Mesendoderm (in vitro differentiated cells): ENCODE measurements at regions not wholly inside any gene's neighbourhood (a gene's known extent, or its start where the extent isn't known, plus 50 kb on each side); places are given as distances from the start of the nearest gene placed in this dataset.

Experiments used
- DNase-seq: peaks from one replicate; pipeline ENCODE4 v3.0.0; 2013
- H2AK5ac ChIP-seq: 2 replicates; pipeline ENCODE4 v1.6.1; 2013; ENCODE audit warnings: low read length, inconsistent platforms
- H2BK120ac ChIP-seq: 2 replicates; pipeline ENCODE4 v1.6.1; 2013; ENCODE audit warnings: low read depth, mild to moderate bottlenecking, low read length, moderate library complexity, mixed read lengths
- H2BK15ac ChIP-seq: replicated peaks from 2 replicates; pipeline ENCODE4 v1.6.1; 2013; ENCODE audit warnings: low read depth, mild to moderate bottlenecking, moderate library complexity
- H2BK5ac ChIP-seq: 2 replicates; pipeline ENCODE4 v1.6.1; 2013; ENCODE audit warnings: low read length, inconsistent platforms
- H3K18ac ChIP-seq: 2 replicates; pipeline ENCODE4 v1.6.1; 2013; ENCODE audit warnings: mild to moderate bottlenecking, low read length, mixed read lengths
- H3K23ac ChIP-seq: one replicate; pipeline ENCODE4 v1.6.1; 2013; ENCODE audit warnings: low read length
- H3K27ac ChIP-seq: 2 replicates; pipeline ENCODE4 v1.5.1; 2013; ENCODE audit warnings: low read depth, mild to moderate bottlenecking, inconsistent platforms, low read length, moderate library complexity
- H3K27me3 ChIP-seq: 2 replicates; pipeline ENCODE4 v1.6.1; 2013; ENCODE audit warnings: low read length, control low read depth, mild to moderate bottlenecking, inconsistent platforms; ENCODE audit not compliant: insufficient read depth, poor library complexity
- H3K36me3 ChIP-seq: 2 replicates; pipeline ENCODE4 v1.6.1; 2013; ENCODE audit warnings: low read length, inconsistent platforms; ENCODE audit not compliant: control insufficient read depth, insufficient read depth
- H3K4ac ChIP-seq: one replicate; pipeline ENCODE4 v1.6.1; 2013; ENCODE audit warnings: low read depth, mild to moderate bottlenecking, low read length, moderate library complexity
- H3K4me1 ChIP-seq: 2 replicates; pipeline ENCODE4 v1.6.1; 2013; ENCODE audit warnings: low read depth, low read length, inconsistent platforms; ENCODE audit not compliant: control insufficient read depth
- H3K4me2 ChIP-seq: 2 replicates; pipeline ENCODE4 v1.6.1; 2013; ENCODE audit warnings: low read length
- H3K4me3 ChIP-seq: 2 replicates; pipeline ENCODE4 v1.5.1; 2013; ENCODE audit warnings: mild to moderate bottlenecking, low read length
- H3K56ac ChIP-seq: one replicate; pipeline ENCODE4 v1.6.1; 2013; ENCODE audit warnings: low read length
- H3K79me1 ChIP-seq: 2 replicates; pipeline ENCODE4 v1.6.1; 2013; ENCODE audit warnings: low read length, inconsistent platforms
- H3K79me2 ChIP-seq: 2 replicates; pipeline ENCODE4 v1.6.1; 2013; ENCODE audit warnings: mild to moderate bottlenecking, low read length; ENCODE audit not compliant: control insufficient read depth, insufficient read depth
- H3K9ac ChIP-seq: 2 replicates; pipeline ENCODE4 v1.6.1; 2013; ENCODE audit warnings: low read length, inconsistent platforms
- H4K5ac ChIP-seq: one replicate; pipeline ENCODE4 v1.6.1; 2013; ENCODE audit warnings: low read length
- H4K8ac ChIP-seq: one replicate; pipeline ENCODE4 v1.6.1; 2013; ENCODE audit warnings: low read depth, mild to moderate bottlenecking, control low read depth, low read length, moderate library complexity
- WGBS: extraction: QIAGEN DNeasy Blood & Tissue Kit; methylation state at CpG from one replicate; pipeline ENCODE4 v1.1.7; 2013; ENCODE audit warnings: low lambda C conversion rate, missing lambda C conversion rate; ENCODE audit not compliant: insufficient coverage; ENCODE audit errors: extremely low coverage; 5-methylcytosine and 5-hydroxymethylcytosine counted together

DNA sequence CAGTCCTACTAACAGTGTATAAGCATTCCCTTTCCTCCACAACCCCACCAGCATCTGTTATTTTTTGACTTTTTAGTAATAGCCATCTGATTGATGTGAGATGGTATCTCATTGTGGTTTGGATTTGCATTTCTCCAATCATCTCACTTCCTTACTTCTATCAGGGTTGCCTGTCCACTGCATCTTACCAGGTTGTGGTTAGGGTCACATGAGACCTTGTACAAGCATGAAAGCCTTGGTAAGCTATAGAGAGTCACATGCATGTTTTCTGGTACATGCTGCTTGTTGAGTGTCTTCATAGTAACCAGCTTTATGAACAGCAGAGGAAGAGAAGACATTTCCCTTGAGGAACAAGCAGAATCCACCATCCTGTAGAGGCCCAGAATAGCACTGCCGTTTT, 102.9 kb upstream of the PAX6 start:
- H3K4ac ChIP-seq, result no peak overlapping the region
- H4K5ac ChIP-seq, result no peak overlapping the region
- H3K79me2 ChIP-seq, result no peaks in the 10 kb centered on the region
- H3K9ac ChIP-seq, result no peak overlapping the region
- no peak overlapping the region for H3K23ac ChIP-seq
- no peak for DNase-seq
- no peaks in the 10 kb centered on the region for H3K27me3 ChIP-seq
- no peak overlapping the region for H2AK5ac ChIP-seq
- H2BK5ac ChIP-seq, result no peak overlapping the region
- H2BK120ac ChIP-seq, result no peak overlapping the region
- no peaks in the 10 kb centered on the region for H3K79me1 ChIP-seq
- no peaks in the 10 kb centered on the region for H3K4me1 ChIP-seq
- no peak overlapping the region for H4K8ac ChIP-seq
- no peak overlapping the region for H3K4me2 ChIP-seq
- H2BK15ac ChIP-seq, result no peak overlapping the region
- no peak overlapping the region for H3K18ac ChIP-seq
- no peaks in the 10 kb centered on the region for H3K36me3 ChIP-seq
- no peak overlapping the region for H3K27ac ChIP-seq
- no CpG with 5 or more reads among the region's 1 CpG for WGBS
- no peak overlapping the region for H3K4me3 ChIP-seq
- no peak overlapping the region for H3K56ac ChIP-seq

DNA sequence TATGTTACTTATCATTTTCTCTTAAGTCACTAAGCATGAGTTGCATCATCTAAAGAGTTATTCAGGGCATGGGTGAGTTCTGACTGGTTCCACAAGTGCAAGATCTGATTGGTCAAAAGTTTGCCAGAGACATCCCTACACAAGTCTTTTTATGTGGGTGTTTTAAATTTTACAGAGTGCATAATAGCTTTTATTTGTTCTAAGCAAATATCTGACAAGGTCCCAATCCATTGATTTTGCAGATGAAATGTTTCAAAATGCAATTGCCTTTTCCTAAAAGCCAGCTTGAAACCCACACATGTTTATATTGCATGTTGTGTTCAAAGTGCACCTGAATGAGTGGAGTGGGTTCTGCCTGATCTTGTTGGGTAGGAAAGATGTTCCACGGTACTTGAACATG, 101.7 kb upstream of the PAX6 start:
- Histone ChIP-seq H3K4me3 (no peak overlapping the region), H2AK5ac (no peak overlapping the region), H3K9ac (no peak overlapping the region), H3K4me2 (no peak overlapping the region), H3K79me2 (no peaks in the 10 kb centered on the region), H2BK5ac (no peak overlapping the region), H3K27ac (no peak overlapping the region), H2BK15ac (no peak overlapping the region), H3K4me1 (no peaks in the 10 kb centered on the region), H4K8ac (no peak overlapping the region), H2BK120ac (no peak overlapping the region), H4K5ac (no peak overlapping the region), H3K56ac (no peak overlapping the region), H3K4ac (no peak overlapping the region), H3K18ac (no peak overlapping the region), H3K23ac (no peak overlapping the region), H3K27me3 (no peaks in the 10 kb centered on the region), H3K79me1 (no peaks in the 10 kb centered on the region), H3K36me3 (no peaks in the 10 kb centered on the region)
- WGBS, result no CpG with 5 or more reads among the region's 1 CpG
- DNase-seq, result no peak

DNA sequence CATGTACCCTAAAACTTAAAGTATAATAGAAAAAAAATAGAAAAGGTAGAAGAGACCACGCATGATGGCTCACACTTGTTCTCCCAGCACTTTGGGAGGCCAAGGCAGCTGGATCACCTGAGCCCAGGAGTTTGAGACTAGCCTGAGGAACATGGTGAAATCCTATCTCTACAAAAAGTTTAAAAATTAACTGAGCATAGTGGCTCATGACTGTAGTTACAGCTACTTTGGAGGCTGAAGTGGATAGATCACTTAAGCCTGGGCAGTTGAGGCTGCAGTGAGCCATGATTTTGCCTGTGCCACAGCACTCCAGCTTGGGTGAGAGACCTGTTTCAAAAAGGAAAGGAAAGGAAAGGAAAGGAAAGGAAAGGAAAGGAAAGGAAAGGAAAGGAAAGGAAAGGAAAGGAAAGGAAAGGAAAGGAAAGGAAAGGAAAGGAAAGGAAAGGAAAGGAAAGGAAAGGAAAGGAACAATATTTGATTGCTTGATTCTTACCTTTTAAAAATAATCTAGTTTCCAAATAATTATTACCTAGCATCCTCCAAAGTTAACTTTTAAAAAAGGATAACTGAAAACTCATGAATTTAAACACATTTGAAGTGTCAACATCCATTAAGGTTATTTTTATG, 99.9 kb upstream of the PAX6 start:
- no peak overlapping the region for H3K4ac ChIP-seq
- WGBS, result no CpG with 5 or more reads among the region's 1 CpG
- H3K18ac ChIP-seq, result no peak overlapping the region
- no peak overlapping the region for H3K4me2 ChIP-seq
- H3K23ac ChIP-seq, result no peak overlapping the region
- no peak overlapping the region for H2AK5ac ChIP-seq
- H3K27me3 ChIP-seq, result no peaks in the 10 kb centered on the region
- H3K79me1 ChIP-seq, result no peaks in the 10 kb centered on the region
- H3K27ac ChIP-seq, result no peak overlapping the region
- no peak overlapping the region for H3K4me3 ChIP-seq
- H4K8ac ChIP-seq, result no peak overlapping the region
- H2BK120ac ChIP-seq, result no peak overlapping the region
- no peak for DNase-seq
- no peak overlapping the region for H3K9ac ChIP-seq
- H2BK15ac ChIP-seq, result no peak overlapping the region
- H2BK5ac ChIP-seq, result no peak overlapping the region
- H4K5ac ChIP-seq, result no peak overlapping the region
- H3K56ac ChIP-seq, result no peak overlapping the region
- no peaks in the 10 kb centered on the region for H3K36me3 ChIP-seq
- no peaks in the 10 kb centered on the region for H3K79me2 ChIP-seq
- H3K4me1 ChIP-seq, result no peaks in the 10 kb centered on the region

DNA sequence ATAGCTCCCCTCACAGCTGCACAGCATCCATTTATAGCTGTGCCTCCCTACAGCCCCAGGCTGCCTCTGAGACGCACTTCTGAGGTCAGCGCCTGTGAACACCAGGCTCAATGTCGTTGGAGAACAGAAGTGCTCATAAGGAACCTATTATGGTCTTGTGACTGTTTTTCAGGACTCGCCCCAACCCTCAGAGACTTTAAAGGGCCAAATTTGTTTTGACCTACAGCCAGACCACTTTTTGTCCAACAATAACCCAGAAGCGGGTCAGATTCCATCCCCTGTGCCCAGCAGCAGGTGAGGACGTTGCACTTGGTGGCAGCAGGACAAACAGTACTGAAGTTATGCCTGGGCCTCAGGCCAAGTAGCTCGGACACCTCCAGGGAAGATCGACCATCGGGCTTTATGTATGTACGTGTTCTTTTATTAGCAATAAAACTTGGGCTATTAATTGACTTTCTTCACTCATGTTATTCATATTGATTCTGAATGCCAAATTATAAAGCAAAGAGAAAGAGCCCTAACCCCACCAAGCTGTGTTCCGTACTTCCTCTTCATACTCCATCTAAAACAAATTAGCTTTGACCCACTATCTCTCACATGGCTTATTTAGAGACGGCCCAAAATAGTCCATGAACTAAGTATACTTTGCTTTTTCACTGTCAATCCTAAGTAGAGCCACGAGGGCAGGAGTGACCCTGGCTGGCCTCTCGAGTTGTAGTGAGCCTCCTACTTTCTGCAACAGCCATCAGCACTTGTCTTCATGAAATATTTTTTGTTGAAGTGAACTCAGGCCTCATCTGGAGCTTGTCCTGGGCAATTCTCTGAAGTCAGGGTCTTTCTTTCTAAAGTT, 92.3 kb upstream of the PAX6 start:
- Histone ChIP-seq H3K4me2 (no peak overlapping the region), H3K18ac (no peak overlapping the region), H2BK15ac (no peak overlapping the region), H2AK5ac (no peak overlapping the region), H2BK120ac (no peak overlapping the region), H3K79me2 (no peaks in the 10 kb centered on the region), H4K8ac (no peak overlapping the region), H3K4me1 (no peaks in the 10 kb centered on the region), H3K4me3 (no peak overlapping the region), H3K79me1 (no peaks in the 10 kb centered on the region), H3K23ac (no peak overlapping the region), H3K4ac (no peak overlapping the region), H4K5ac (no peak overlapping the region), H2BK5ac (no peak overlapping the region), H3K27ac (no peak overlapping the region), H3K56ac (no peak overlapping the region), H3K9ac (no peak overlapping the region), H3K27me3 (no peaks in the 10 kb centered on the region), H3K36me3 (no peaks in the 10 kb centered on the region)
- no peak for DNase-seq
- WGBS, result no CpG with 5 or more reads among the region's 14 CpGs

DNA sequence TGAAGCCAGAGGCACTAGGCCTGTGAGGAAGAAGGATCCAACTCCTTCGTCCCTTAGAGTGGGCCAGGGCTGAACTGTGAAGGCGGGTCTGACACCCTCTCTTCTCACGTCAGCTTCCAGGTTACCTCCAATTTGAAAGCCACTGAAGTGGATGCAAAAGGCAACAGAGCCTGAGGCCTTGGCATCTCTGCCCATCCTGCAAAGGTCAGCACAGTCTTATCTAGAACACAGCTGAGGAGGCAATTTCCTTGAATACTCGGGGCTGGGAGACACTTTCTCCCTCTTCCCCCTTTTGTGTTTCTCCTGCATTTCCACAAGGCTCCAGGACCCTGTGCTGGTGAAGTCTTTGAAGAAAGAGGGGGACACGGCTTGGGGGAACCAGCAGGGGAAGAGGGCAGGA, 91.6 kb upstream of the PAX6 start:
- Histone ChIP-seq H3K9ac (no peak overlapping the region), H2AK5ac (no peak overlapping the region), H2BK120ac (no peak overlapping the region), H3K4me3 (no peak overlapping the region), H4K5ac (no peak overlapping the region), H3K4me2 (no peak overlapping the region), H3K79me2 (no peaks in the 10 kb centered on the region), H3K23ac (no peak overlapping the region), H3K56ac (no peak overlapping the region), H4K8ac (no peak overlapping the region), H3K27ac (no peak overlapping the region), H3K18ac (no peak overlapping the region), H2BK15ac (no peak overlapping the region), H3K36me3 (no peaks in the 10 kb centered on the region), H3K4me1 (no peaks in the 10 kb centered on the region), H3K4ac (no peak overlapping the region), H3K79me1 (no peaks in the 10 kb centered on the region), H2BK5ac (no peak overlapping the region), H3K27me3 (no peaks in the 10 kb centered on the region)
- WGBS, result no CpG with 5 or more reads among the region's 5 CpGs
- no peak for DNase-seq
